Adrenal gland (tissue), 9 donors: ENCODE measurements at regions not wholly inside any gene's neighbourhood (a gene's known extent, or its start where the extent isn't known, plus 50 kb on each side); places are given as distances from the start of the nearest gene placed in this dataset.

ENCODE experiments used
- DNase-seq, 7 donors: peaks; one replicate each; pipeline ENCODE4 v3.0.0-alpha.2; 2019 to 2020
- H3K27ac ChIP-seq, 5 donors: fragments of 200-600 bp; sonication (generic) in 4 of 5; 1 replicate in 3 of 5; 2 replicates in 2 of 5; pipeline versions ENCODE4 v1.5.1 to v1.8.0; 2016 to 2020; ENCODE audit warnings: mild to moderate bottlenecking in 1 of 5
- H3K27me3 ChIP-seq: fragments of 200-600 bp; 2 replicates; pipeline ENCODE4 v1.8.0; 2021
- H3K36me3 ChIP-seq, 2 donors: fragments of 200-600 bp; replicated peaks in 1 of 2; 1 replicate in 1 of 2; 2 replicates in 1 of 2; pipeline versions ENCODE4 v1.5.1 to v1.8.0; 2018 to 2022
- H3K4me1 ChIP-seq, 2 donors: fragments of 200-600 bp; replicated peaks in 1 of 2; 1 replicate in 1 of 2; 2 replicates in 1 of 2; pipeline versions ENCODE4 v1.5.1 to v1.8.0; 2018 to 2021
- H3K4me3 ChIP-seq, 4 donors: fragments of 200-600 bp; sonication (generic) in 3 of 4; one replicate each; pipeline ENCODE4 v1.5.1; 2016 to 2018
- H3K9me3 ChIP-seq, 3 donors: fragments of 200-600 bp; sonication (generic) in 1 of 3; replicated peaks in 1 of 3; 1 replicate in 2 of 3; 2 replicates in 1 of 3; pipeline versions ENCODE4 v1.5.1 to v1.8.0; 2016 to 2021
- CTCF ChIP-seq, 6 experiments: fragments of 450-650 bp in 4 of 6; fragments of 200-600 bp in 2 of 6; sonication (generic) in 1 of 6; IDR thresholded peaks; 1 replicate in 5 of 6; 2 replicates in 1 of 6; pipeline versions ENCODE4 v1.5.1 to v1.8.0; 2016 to 2021; ENCODE audit warnings: antibody characterized with exemption in 6 of 6, mild to moderate bottlenecking in 2 of 6, moderate library complexity in 1 of 6
- POLR2A ChIP-seq, 2 donors: fragments of 450-650 bp; IDR thresholded peaks; one replicate each; pipeline ENCODE4 v1.6.1; 2017; ENCODE audit warnings: antibody characterized with exemption in 2 of 2, mild to moderate bottlenecking in 2 of 2, moderate library complexity in 1 of 2
- whole genome bisulfite sequencing, 4 donors: extraction: QIAGEN DNeasy Blood & Tissue Kit in 2 of 4; methylation state at CpG; one replicate each; pipeline versions ENCODE4 v1.1.5 to v1.1.7; 2013 to 2017; 5-methylcytosine and 5-hydroxymethylcytosine counted together
- intact Hi-C, 2 donors: fragments of 100-400 bp; cut with DNase I; formaldehyde crosslinking; loops; one replicate each; pipeline versions ENCODE4 v1.14.1 to v1.15.0; 2022 to 2023
- donor health status: healthy with polysubstance abuse.
- donor health status: Bipolar disorder and iron deficiency.
- donor health status: DM: yes; HTN: yes; CAD: no.
- donor health status: DM: no; HTN: no; CAD: no.
- donor health status: DM: no; HTN: no; CAD: no.

- Histone ChIP-seq H3K4me1 (no peaks in the 10 kb centered on the region), H3K27ac (no peak overlapping the region), H3K9me3 (no peaks in the 10 kb centered on the region), H3K36me3 (no peaks in the 10 kb centered on the region), H3K4me3 (no peak overlapping the region), H3K27me3 (no peaks in the 10 kb centered on the region)
- TF ChIP-seq CTCF (IDR thresholded peaks at IDR 0.05): no peak
- TF ChIP-seq POLR2A (IDR thresholded peaks at IDR 0.05): no peak
- 56 to 65% (median 57%) methylated on average over 5 of the region's 5 CpGs for WGBS, 4 donors
- intact Hi-C loops: no loop called here
- no peak for DNase-seq
These were observed 263.7 kb upstream of the EEF2KMT start for GRCh38 chr16:5361322-5361721.

- Histone ChIP-seq H3K9me3 (no peaks in the 10 kb centered on the region), H3K27me3 (no peaks in the 10 kb centered on the region), H3K4me3 (no peak overlapping the region), H3K27ac (no peak overlapping the region), H3K36me3 (no peaks in the 10 kb centered on the region), H3K4me1 (no peaks in the 10 kb centered on the region)
- 66 to 77% (median 74%) methylated on average over 5 of the region's 5 CpGs for WGBS, 4 donors
- no peak for DNase-seq
- TF ChIP-seq CTCF (IDR thresholded peaks at IDR 0.05) (no peak), POLR2A (IDR thresholded peaks at IDR 0.05) (no peak)
- intact Hi-C loops: no loop called here
These were observed 257.1 kb upstream of the EEF2KMT start for GRCh38 chr16:5354645-5355044.

DNA sequence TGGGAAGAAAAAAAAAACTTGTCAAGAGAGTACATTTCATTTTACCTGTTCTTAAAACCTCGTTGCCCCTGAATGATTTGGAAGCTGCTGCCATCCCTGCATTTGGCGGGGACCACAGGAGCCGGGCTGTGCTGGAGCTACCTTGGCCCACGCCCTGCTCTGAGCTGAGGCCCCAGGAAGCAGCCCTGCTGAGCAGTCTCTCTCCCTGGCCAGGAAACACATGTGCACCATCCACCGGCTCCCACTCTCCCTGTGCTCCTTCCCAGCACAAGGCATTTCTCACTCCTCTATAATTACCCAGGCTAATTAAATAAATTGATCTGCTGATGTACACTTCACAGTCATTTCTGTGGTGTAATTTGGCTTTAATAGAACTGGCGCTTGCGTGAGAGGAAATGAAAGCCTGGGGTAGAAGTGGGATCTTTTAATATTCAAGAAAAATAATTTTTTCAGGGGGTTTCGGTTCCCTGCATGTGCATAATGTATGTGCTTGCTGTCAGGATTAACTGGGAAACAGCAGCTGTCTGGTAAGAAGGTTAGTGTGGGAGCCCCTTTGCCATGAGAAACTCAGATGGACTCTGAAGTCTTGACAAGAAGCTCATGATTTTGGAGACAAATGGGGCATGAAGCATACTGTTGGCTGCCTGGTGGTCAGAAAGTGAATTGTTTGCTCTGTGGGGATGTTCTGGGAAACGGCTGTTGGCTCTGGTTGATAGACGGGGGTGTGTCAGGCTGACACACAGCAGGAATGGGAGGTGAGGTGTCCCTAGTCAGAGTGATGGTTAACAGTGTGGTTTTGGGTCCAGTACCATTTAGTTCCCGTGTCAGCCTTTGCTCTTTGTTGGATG lies 252.3 kb upstream of the EEF2KMT start:
- Histone ChIP-seq H3K36me3 (no peaks in the 10 kb centered on the region), H3K27me3 (no peaks in the 10 kb centered on the region), H3K4me3 (no peak overlapping the region), H3K4me1 (no peaks in the 10 kb centered on the region), H3K9me3 (no peaks in the 10 kb centered on the region), H3K27ac (no peak overlapping the region)
- DNase-seq: no peak
- intact Hi-C loops: no loop called here
- WGBS, 4 donors: 31 to 39% (median 36%) methylated on average over 10 to 11 of the region's 11 CpGs
- TF ChIP-seq CTCF (IDR thresholded peaks at IDR 0.05): no peak
- no peak for TF ChIP-seq POLR2A (IDR thresholded peaks at IDR 0.05)

DNA sequence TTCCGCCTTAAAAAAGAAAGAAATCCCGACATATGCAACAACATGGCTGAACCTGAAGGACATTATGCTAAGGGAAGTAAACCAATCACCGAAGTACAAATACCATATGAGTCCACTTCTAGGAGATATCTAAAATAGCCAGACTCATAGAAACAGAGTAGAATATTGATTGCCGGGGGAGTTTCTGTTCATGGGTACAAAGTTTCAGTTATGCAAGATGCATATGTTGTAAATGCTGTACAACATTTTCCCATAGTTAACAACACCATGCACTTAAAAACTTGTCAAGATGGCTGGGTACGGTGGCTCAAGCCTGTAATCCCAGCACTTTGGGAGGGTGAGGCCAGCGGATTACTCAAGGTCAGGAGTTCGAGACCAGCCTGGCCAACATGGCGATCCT lies 251.5 kb upstream of the EEF2KMT start:
- intact Hi-C loops: no loop called here
- H3K36me3 ChIP-seq: no peaks in the 10 kb centered on the region
- H3K27ac ChIP-seq: no peak overlapping the region
- no peaks in the 10 kb centered on the region for H3K27me3 ChIP-seq
- no peak for TF ChIP-seq CTCF (IDR thresholded peaks at IDR 0.05)
- no peak for TF ChIP-seq POLR2A (IDR thresholded peaks at IDR 0.05)
- DNase-seq: no peak
- no peaks in the 10 kb centered on the region for H3K4me1 ChIP-seq
- no peak overlapping the region for H3K4me3 ChIP-seq
- H3K9me3 ChIP-seq: no peaks in the 10 kb centered on the region
- WGBS, 4 donors: 82 to 92% (median 87%) methylated on average over 8 of the region's 8 CpGs
